Liver (tissue), 8 donors: ENCODE measurements at regions not wholly inside any gene's neighbourhood (a gene's known extent, or its start where the extent isn't known, plus 50 kb on each side); places are given as distances from the start of the nearest gene placed in this dataset.

Source experiments
- DNase-seq: peaks from one replicate; pipeline ENCODE4 v3.0.0-alpha.2; 2017; ENCODE audit warnings: low spot score
- H3K27ac ChIP-seq, 2 donors: one replicate each; pipeline ENCODE4 v1.7.0; 2013; ENCODE audit warnings: inconsistent platforms in 2 of 2, low read length in 2 of 2, control low read depth in 1 of 2, low read depth in 1 of 2, mild to moderate bottlenecking in 1 of 2
- H3K27me3 ChIP-seq, 4 donors: one replicate each; pipeline versions ENCODE4 v1.6.1 to v1.7.0; 2013; ENCODE audit warnings: low read length in 3 of 4, inconsistent platforms in 1 of 4, mild to moderate bottlenecking in 1 of 4, moderate library complexity in 1 of 4; ENCODE audit not compliant: control insufficient read depth in 4 of 4, insufficient read depth in 4 of 4
- H3K36me3 ChIP-seq, 4 donors: one replicate each; pipeline versions ENCODE4 v1.6.1 to v1.7.0; 2013; ENCODE audit warnings: low read length in 3 of 4, mild to moderate bottlenecking in 3 of 4, low read depth in 1 of 4, moderate library complexity in 1 of 4; ENCODE audit not compliant: control insufficient read depth in 4 of 4, insufficient read depth in 3 of 4
- H3K4me1 ChIP-seq, 4 donors: one replicate each; pipeline versions ENCODE4 v1.6.1 to v1.7.0; 2013; ENCODE audit warnings: low read length in 3 of 4, mild to moderate bottlenecking in 3 of 4, moderate library complexity in 1 of 4; ENCODE audit not compliant: control insufficient read depth in 4 of 4, insufficient read depth in 4 of 4
- H3K4me3 ChIP-seq, 3 donors: one replicate each; pipeline versions ENCODE4 v1.6.1 to v1.7.0; 2013; ENCODE audit warnings: low read length in 3 of 3, control low read depth in 1 of 3, low read depth in 1 of 3, mild to moderate bottlenecking in 1 of 3
- H3K9ac ChIP-seq, 2 donors: one replicate each; pipeline ENCODE4 v1.7.0; 2013; ENCODE audit warnings: low read length in 2 of 2, mild to moderate bottlenecking in 2 of 2, moderate library complexity in 2 of 2, control low read depth in 1 of 2, low read depth in 1 of 2
- H3K9me3 ChIP-seq, 4 donors: one replicate each; pipeline versions ENCODE4 v1.6.1 to v1.7.0; 2013; ENCODE audit warnings: low read length in 3 of 4; ENCODE audit not compliant: control insufficient read depth in 4 of 4
- ATF3 ChIP-seq: IDR thresholded peaks from 2 replicates; pipeline ENCODE4 v1.6.1; 2016; ENCODE audit warnings: antibody characterized with exemption
- CTCF ChIP-seq: fragments of 150-350 bp; IDR thresholded peaks from 2 replicates; pipeline ENCODE4 v1.5.1; 2017; ENCODE audit warnings: improper control_type of control experiment, low read depth, low read length; ENCODE audit not compliant: missing input control
- FOXA2 ChIP-seq: IDR thresholded peaks from 2 replicates; pipeline ENCODE4 v1.6.1; 2016; ENCODE audit warnings: antibody characterized with exemption
- HNF4A ChIP-seq, 2 donors: conservative IDR thresholded peaks; 2 replicates each; pipeline ENCODE4 v1.6.1; 2016; ENCODE audit warnings: antibody characterized with exemption in 2 of 2, mild to moderate bottlenecking in 2 of 2
- MAX ChIP-seq: IDR thresholded peaks from 2 replicates; pipeline ENCODE4 v1.6.1; 2016; ENCODE audit warnings: antibody characterized with exemption
- NR2F2 ChIP-seq: IDR thresholded peaks from 2 replicates; pipeline ENCODE4 v1.6.1; 2016; ENCODE audit warnings: antibody characterized with exemption
- RAD21 ChIP-seq, 2 donors: IDR thresholded peaks; 2 replicates each; pipeline ENCODE4 v1.6.1; 2016; ENCODE audit warnings: antibody characterized with exemption in 2 of 2, mild to moderate bottlenecking in 2 of 2
- REST ChIP-seq: IDR thresholded peaks from 2 replicates; pipeline ENCODE4 v1.6.1; 2016; ENCODE audit warnings: antibody characterized with exemption, mild to moderate bottlenecking
- SP1 ChIP-seq: IDR thresholded peaks from 2 replicates; pipeline ENCODE4 v1.6.1; 2018; ENCODE audit warnings: antibody characterized with exemption, mild to moderate bottlenecking
- TAF1 ChIP-seq: conservative IDR thresholded peaks from 2 replicates; pipeline ENCODE4 v1.6.1; 2016; ENCODE audit warnings: antibody characterized with exemption, mild to moderate bottlenecking
- YY1 ChIP-seq: IDR thresholded peaks from 2 replicates; pipeline ENCODE4 v1.6.1; 2016; ENCODE audit warnings: antibody characterized with exemption, mild to moderate bottlenecking
- ZBTB33 ChIP-seq: IDR thresholded peaks from 2 replicates; pipeline ENCODE4 v1.6.1; 2016; ENCODE audit warnings: antibody characterized with exemption
- WGBS: extraction: QIAGEN DNeasy Blood & Tissue Kit; methylation state at CpG from one replicate; pipeline ENCODE4 v1.1.7; 2013; 5-methylcytosine and 5-hydroxymethylcytosine counted together
- donor health status: healthy.
- donor health status: healthy.
- donor health status: healthy.
- donor health status: healthy.
- donor health status: healthy.

GRCh38 chr5:88115211-88115610 lies 153.4 kb downstream of the TMEM161B start (continued):
- TF ChIP-seq ZBTB33 (no peak), MAX (no peak), SP1 (no peak), TAF1 (no peak)

GRCh38 chr5:88113429-88113828 lies 155.2 kb downstream of the TMEM161B start:
- Histone ChIP-seq H3K9me3 (no peaks in the 10 kb centered on the region), H3K36me3 (no peaks in the 10 kb centered on the region), H3K9ac (no peak overlapping the region), H3K4me3 (no peak overlapping the region), H3K27ac (no peak overlapping the region), H3K4me1 (no peaks in the 10 kb centered on the region), H3K27me3 (no peaks in the 10 kb centered on the region)
- TF ChIP-seq REST (no peak), FOXA2 (no peak), HNF4A (conservative IDR thresholded peaks at IDR 0.05) (no peak), ZBTB33 (no peak), NR2F2 (no peak), ATF3 (no peak), CTCF (peak; percentile 6), RAD21 (IDR thresholded peaks at IDR 0.05) (peak; percentile 47 to 54), YY1 (no peak)
- no peak for DNase-seq
- WGBS, result 65% methylated on average over 1 of the region's 1 CpG
